CD4-positive, alpha-beta T cell treated with Interleukin-6 at 100 ng/mL for 8 hours (primary cell): ENCODE measurements at regions not wholly inside any gene's neighbourhood (a gene's known extent, or its start where the extent isn't known, plus 50 kb on each side); places are given as distances from the start of the nearest gene placed in this dataset.
"Not testable (repeated sequence)": the region's sequence is repeated elsewhere in the genome, so short reads cannot be mapped to it uniquely, and the experiment has no call there.

Experiments
- DNase-seq: peaks from one replicate; pipeline ENCODE4 v3.0.0-alpha.2; 2020; ENCODE audit warnings: mixed read lengths, low spot score

GRCh38 chr2:231644426-231644825 lies 51.8 kb downstream of the TEX44 start:
- no peak for DNase-seq

- no peak for DNase-seq
Observed at GRCh38 chr2:231646476-231646875, 53.8 kb downstream of the TEX44 start.

GRCh38 chr2:231648579-231649174 lies 56.0 kb downstream of the TEX44 start:
- peak; percentile 32 for DNase-seq

- DNase-seq: not testable (repeated sequence)
Observed at GRCh38 chr2:231651561-231651960, 56.8 kb upstream of the PTMA start.

- DNase-seq: no peak
Observed at GRCh38 chr2:231655488-231655887, 52.8 kb upstream of the PTMA start.

- DNase-seq: no peak
Observed at GRCh38 chr2:231655894-231656293, 52.4 kb upstream of the PTMA start.
